HG02588 (cell line): ENCODE measurements at regions not wholly inside any gene's neighbourhood (a gene's known extent, or its start where the extent isn't known, plus 50 kb on each side); places are given as distances from the start of the nearest gene placed in this dataset.

Source experiments
- ATAC-seq: cut with Tn5 transposase; IDR thresholded peaks from one replicate; pipeline ENCODE4 v1.9.1; 2021; ENCODE audit warnings: mild to moderate bottlenecking, moderate library complexity; ENCODE audit not compliant: unreplicated experiment

DNA sequence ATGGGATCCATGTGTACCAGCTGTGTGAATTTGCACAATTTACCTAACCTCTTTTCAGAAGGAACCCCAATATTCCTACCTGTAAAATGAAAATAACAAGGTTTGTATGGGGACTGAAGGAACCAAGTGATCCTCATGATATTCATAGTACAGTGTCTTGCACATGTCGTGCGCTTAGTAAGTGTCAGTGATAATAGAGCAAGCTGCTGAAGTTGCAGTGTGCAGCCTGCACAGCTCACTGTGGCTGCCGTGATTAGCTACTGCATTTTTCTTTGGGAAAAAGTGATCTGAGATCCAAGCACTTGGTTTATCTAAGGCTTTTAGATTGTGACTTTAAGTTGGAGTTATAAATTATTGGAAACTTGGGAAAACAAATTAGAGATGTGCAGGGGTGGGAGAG lies 135.9 kb upstream of the FRY start:
- no peak for ATAC-seq

DNA sequence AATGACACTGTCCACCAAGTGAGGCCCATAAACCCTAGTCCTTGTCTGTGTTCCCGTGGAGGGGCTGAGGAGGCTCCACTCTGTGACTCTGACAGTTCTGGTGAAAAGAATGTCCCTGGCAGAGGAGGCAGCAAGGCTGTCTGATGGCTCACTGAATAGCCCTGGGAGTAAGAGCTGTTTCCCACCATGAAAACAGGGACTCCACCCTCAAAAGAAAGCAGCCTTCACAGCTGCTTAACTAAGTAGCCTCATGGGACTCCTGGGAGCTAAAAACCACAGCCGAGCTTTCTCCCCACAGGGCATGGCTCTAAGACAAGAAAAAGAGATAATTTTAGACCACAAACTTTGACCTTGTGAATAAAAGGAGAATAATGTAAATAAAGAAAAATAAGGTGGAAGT lies 135.1 kb upstream of the FRY start:
- peak; percentile 66 for ATAC-seq

DNA sequence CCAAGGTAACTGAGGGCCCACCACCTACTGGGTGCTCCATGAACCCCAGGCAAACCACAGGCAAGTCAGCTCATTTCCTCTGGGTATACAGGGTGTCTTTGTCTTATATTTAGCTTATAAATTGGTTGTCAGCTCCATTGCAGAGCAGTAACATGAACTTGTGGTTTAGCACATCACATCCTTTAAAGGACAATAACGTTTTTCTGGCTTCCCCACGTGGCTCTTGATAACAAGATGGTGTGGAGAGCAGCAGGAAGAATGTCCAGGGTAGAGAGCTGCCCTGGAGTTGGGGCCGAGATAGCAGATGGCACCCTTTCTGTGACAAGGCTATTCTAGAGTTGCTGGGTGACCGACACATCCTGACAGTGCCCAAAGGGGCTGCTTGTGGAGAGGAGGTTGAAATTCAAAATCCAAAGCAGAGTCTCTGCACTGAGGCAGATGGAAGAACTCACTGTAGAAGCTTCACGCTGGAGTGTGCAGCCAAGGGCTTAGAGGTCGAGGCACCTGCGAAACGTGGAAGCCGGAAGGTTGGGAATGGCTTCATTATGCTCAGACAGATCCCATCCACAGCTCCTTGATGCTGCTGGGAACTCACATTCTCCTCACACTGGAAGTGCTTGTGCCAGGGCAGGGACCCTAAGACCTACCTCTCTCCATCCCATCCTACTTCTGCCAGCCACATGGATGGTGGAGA lies 133.0 kb upstream of the FRY start:
- no peak for ATAC-seq

GRCh38 chr13:31901985-31902384 lies 129.6 kb upstream of the FRY start:
- ATAC-seq = no peak

DNA sequence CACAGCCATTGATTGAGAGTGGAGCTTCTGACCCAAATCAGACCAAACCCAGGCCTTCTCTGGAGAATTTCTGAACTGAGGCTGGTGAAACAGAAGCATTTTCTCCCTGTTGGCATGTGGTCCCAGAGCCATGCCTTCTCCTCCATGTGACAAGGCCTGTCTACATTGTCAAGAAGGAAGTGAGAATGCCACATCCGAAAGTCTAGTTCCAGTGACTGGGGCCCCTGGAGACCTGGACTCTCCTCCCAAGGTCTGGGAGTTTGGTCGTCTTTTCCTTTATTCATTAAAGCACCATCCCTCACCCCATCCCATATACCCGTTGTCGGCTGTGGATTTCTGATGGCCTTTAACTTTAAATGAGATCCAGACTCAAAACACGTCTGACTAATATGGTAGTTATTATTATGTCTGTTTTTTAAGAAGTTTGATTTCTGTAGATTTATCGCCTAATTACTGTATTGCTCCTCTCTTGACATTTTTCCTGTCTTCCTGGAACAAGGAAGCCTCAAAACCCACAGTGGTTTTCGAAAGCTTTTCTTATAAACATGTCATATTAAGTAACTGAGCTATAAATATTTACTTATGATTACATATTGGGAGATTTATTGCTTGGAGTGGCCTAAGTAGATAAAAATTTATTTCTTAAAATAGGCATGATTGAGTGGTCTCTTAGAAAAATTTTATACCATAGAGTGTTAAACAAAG lies 128.3 kb upstream of the FRY start:
- no peak for ATAC-seq

DNA sequence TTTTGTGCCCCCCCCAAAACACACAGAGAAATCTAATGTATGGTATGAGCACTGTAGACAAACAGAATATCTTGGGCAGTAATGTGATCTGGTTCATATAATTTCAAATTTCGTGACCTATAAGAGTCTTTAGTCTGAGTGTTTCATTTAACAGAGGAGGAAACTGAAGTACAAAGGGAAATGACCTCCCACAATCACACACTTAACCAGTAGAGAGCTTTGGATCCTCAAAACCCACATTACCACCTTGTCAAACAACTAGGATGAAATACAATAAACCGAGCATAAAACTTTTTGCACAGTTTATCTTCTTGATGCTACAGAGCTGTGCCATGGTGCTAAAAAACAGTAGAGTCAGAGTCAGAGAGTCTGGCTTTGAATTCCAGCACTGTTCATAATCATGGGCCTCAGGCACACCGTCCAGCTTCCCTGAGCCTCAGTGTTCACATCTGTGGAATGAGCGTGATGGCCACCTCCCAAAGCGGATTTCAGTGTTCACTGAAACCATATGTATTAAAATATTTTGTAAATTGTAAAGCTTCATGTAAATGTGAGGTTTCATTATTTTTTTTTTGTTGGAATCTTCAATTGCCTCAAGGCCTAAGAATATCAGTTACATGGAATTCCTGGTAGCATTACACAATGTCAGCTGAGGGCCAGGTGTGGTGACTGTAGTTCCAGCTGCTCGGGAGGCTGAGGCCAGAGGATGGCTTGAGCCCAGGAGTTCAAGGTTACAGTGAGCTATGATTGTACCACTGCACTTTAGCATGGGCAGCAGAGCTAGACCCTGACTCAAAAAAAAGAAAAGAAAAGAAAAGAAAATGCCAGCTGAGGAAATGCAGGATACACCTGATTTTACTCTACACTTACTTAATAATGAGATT lies 126.4 kb upstream of the FRY start:
- ATAC-seq = no peak

DNA sequence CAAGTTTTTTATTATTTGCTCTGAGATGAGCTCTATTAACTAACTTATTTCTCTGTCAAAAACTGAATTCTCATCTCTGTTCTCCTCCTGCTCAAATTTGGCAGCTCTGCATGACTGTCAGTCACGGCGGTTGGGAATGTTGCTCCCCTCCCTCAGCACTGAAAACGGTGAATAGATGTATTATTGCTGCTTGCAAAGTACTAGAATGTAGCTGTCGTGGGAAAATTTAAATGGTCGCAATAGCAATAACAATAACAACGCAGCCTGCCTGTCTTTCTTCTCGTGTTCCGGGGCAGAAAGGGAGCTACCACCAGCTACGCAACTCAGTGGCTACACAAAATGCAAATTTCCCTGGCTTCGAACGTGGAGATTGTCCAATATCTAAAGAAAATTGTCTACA lies 125.6 kb upstream of the FRY start:
- ATAC-seq = no peak

GRCh38 chr13:31908696-31909411 lies 122.7 kb upstream of the FRY start:
- ATAC-seq = no peak

DNA sequence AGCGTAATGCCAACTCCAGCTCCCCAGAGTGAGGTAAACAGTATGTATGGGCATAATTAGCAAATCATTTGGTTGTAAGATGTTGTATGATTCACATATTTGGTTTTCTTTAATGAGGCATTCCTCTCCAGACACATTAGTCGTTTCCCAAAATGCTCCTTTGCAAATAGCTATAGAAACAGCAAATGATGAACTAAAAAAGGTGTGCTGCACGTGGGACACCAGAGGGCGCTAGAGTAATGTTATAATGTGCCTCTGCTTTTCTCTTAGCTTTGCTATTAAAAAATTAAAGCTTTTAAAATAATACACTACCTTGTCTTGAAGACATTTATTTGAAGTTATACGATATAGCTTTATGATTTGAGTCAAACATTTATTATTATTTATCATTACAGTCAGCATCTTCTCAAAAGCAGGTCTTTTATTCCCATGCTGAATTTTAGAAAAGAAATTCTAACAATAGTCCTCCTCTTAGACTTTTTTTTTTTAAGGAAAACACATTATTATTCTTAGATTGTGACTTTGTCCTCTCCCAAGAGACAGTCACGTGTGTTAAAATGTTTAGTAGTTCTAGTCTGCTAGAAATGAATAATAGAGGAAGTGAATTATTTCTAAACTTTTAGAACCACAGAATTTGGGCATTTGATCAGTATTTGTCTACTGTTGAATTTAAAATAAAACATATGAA lies 121.6 kb upstream of the FRY start:
- no peak for ATAC-seq

DNA sequence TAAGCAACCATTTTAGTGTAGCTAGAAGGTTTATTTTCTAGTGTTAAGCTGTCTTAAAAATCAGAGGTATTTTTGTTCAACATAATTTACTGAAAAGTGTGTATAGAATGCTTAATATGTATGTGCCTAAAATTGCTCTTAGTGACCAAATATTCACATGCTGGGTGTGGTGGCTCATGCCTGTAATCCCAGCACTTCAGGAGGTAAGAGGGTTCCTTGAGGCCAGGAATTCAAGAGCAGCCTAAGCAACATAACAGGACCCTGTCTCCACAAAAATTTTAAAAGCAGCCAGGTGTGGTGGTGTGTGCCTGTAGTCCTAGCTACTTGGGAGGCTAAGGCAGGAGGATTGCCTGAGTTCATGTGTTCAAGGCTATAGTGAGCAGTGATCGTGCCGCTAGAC lies 120.9 kb upstream of the FRY start:
- no peak for ATAC-seq

GRCh38 chr13:31912647-31913401 lies 118.8 kb upstream of the FRY start:
- ATAC-seq = no peak

DNA sequence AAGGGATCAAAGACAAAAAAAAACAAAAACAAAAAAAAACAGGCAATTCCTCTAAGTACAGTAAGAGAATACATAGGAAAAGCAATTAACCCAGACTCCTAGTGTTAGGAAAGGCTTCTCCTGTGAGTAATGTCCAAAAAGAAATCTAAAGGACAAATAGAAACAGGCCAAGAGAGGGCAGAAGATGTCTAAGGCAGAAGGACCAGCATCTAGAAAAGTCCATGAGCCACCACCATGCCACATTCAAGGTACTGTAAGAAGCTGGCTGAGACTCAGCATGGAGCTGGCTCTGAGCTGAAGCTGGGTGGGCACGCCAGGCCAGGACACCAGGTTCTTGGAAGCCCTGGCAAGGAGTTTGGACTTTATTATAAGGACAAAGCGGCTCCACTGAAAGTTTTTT lies 118.1 kb upstream of the FRY start:
- ATAC-seq = no peak

DNA sequence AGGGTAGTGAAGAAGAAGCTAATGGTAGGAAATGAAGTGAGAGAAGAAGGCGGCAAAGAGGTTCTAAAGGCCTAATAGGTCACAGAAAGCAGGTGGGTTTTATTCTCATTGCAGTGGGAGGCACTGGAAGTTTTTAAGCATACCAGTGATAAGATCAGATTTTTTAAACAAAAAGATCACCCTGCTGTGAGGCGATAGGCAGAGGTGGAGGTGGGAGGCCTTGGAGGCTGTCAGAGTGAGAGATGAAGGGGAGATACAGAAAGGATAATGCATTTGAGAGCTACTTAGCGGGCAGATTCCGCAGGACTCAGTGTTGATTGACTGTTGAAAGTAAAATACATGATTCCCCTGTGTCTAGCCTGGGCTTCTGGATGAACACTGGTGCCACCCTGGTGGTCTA lies 116.7 kb upstream of the FRY start:
- ATAC-seq = no peak

- no peak for ATAC-seq
Observed at GRCh38 chr13:31918707-31919106, 112.9 kb upstream of the FRY start.

- ATAC-seq = no peak
Observed at GRCh38 chr13:31919241-31919640, 112.3 kb upstream of the FRY start.

- no peak for ATAC-seq
Observed at GRCh38 chr13:31919971-31920726, 111.4 kb upstream of the FRY start.

DNA sequence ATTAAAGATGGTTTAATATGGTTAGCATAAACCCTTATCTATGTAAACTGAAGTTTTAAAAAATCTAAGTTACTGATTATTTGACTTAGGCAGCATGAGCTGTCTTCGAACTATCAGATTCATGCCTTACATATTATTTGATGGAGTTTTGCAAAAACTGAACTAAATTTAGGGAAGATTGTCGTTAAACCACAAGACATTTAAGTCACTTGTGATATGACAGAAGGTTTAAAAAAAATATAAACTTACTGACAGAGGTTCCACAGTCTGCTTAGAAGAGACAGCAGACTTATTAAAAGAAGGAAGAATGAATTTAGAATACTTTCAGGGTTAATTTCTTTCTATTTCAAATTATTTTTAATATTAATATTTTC lies 110.9 kb upstream of the FRY start:
- ATAC-seq = no peak

- ATAC-seq = no peak
Observed at GRCh38 chr13:31922724-31923123, 108.8 kb upstream of the FRY start.

- no peak for ATAC-seq
Observed at GRCh38 chr13:31923134-31923763, 108.3 kb upstream of the FRY start.
